WTC11 (cell line): ENCODE measurements at regions not wholly inside any gene's neighbourhood (a gene's known extent, or its start where the extent isn't known, plus 50 kb on each side); places are given as distances from the start of the nearest gene placed in this dataset.

Experiments used
- ATAC-seq: fragments of 200-7000 bp; cut with Tn5 transposase; 2 replicates; pipeline ENCODE4 v1.10.0; 2021; ENCODE audit warnings: mild to moderate bottlenecking, moderate library complexity
- CTCF ChIA-PET: fragments of 300-600 bp; sonication (Branson Sonifier 250); formaldehyde crosslinking; loops from one replicate; lab custom pipeline; 2021; ENCODE audit warnings: antibody characterized with exemption; lab: Charles Lee
- POLR2A ChIA-PET: fragments of 350-600 bp; sonication (Branson Sonifier 250); formaldehyde crosslinking; loops from one replicate; lab custom pipeline; 2021; ENCODE audit warnings: antibody characterized with exemption; lab: Charles Lee
- DNase-seq: peaks from one replicate; pipeline ENCODE4 v3.0.0; 2021; ENCODE audit warnings: low spot score
- H3K27ac Mint-ChIP-seq: 2 replicates; pipeline ENCODE4 v1.8.0; 2021; ENCODE audit warnings: mixed read lengths
- H3K27me3 Mint-ChIP-seq: 2 replicates; pipeline ENCODE4 v1.8.0; 2021; ENCODE audit warnings: low read depth, mild to moderate bottlenecking, moderate library complexity, mixed read lengths
- H3K36me3 Mint-ChIP-seq: 2 replicates; pipeline ENCODE4 v1.8.0; 2021; ENCODE audit warnings: mixed read lengths
- H3K4me1 Mint-ChIP-seq: 2 replicates; pipeline ENCODE4 v1.8.0; 2022; ENCODE audit warnings: mixed read lengths
- H3K4me3 Mint-ChIP-seq: 2 replicates; pipeline ENCODE4 v1.8.0; 2021; ENCODE audit warnings: mild to moderate bottlenecking, moderate library complexity, mixed read lengths
- H3K9me3 Mint-ChIP-seq: 2 replicates; pipeline ENCODE4 v1.8.0; 2021; ENCODE audit warnings: mixed read lengths
- CREM ChIP-seq: sonication (generic); formaldehyde crosslinking; IDR thresholded peaks from 2 replicates; pipeline ENCODE4 v1.8.1; 2022; ENCODE audit warnings: mild to moderate bottlenecking, missing genetic modification reagents, moderate library complexity
- FOXJ3 ChIP-seq: sonication (generic); formaldehyde crosslinking; IDR thresholded peaks from 2 replicates; pipeline ENCODE4 v1.9.0; 2021; ENCODE audit warnings: missing genetic modification reagents, mild to moderate bottlenecking, borderline replicate concordance
- MYBL2 ChIP-seq: sonication (generic); formaldehyde crosslinking; IDR thresholded peaks from 2 replicates; pipeline ENCODE4 v1.8.1; 2023; ENCODE audit warnings: mild to moderate bottlenecking, moderate library complexity, missing genetic modification reagents
- OVOL2 ChIP-seq: fragments of 250-450 bp; sonication (Bioruptor Pico); IDR thresholded peaks from 2 replicates; pipeline ENCODE4 v1.9.0; 2021; ENCODE audit warnings: mild to moderate bottlenecking, borderline replicate concordance
- RELA ChIP-seq: sonication (generic); formaldehyde crosslinking; IDR thresholded peaks from 2 replicates; pipeline ENCODE4 v1.8.1; 2022; ENCODE audit warnings: missing genetic modification reagents, mild to moderate bottlenecking, borderline replicate concordance
- TP53 ChIP-seq: sonication (generic); formaldehyde crosslinking; IDR thresholded peaks from 2 replicates; pipeline ENCODE4 v1.8.1; 2023; ENCODE audit warnings: mild to moderate bottlenecking, missing genetic modification reagents
- ZBTB21 ChIP-seq: sonication (generic); formaldehyde crosslinking; IDR thresholded peaks from 2 replicates; pipeline ENCODE4 v1.8.1; 2023; ENCODE audit warnings: mild to moderate bottlenecking, missing genetic modification reagents, borderline replicate concordance
- ZNF121 ChIP-seq: sonication (generic); formaldehyde crosslinking; IDR thresholded peaks from 2 replicates; pipeline ENCODE4 v1.8.0; 2023; ENCODE audit warnings: missing genetic modification reagents
- ZNF138 ChIP-seq: sonication (generic); formaldehyde crosslinking; conservative IDR thresholded peaks from 2 replicates; pipeline ENCODE4 v1.8.1; 2022; ENCODE audit warnings: mild to moderate bottlenecking, moderate library complexity, missing genetic modification reagents
- ZNF416 ChIP-seq: fragments of 250-450 bp; sonication (Bioruptor Pico); IDR thresholded peaks from 2 replicates; pipeline ENCODE4 v1.9.0; 2021; ENCODE audit warnings: mild to moderate bottlenecking, inconsistent platforms
- TF ChIP-seq, protein P1 (sequence below): sonication (generic); formaldehyde crosslinking; IDR thresholded peaks from 2 replicates; pipeline ENCODE4 v1.8.1; 2023; ENCODE audit warnings: mild to moderate bottlenecking, missing genetic modification reagents, moderate library complexity
- TF ChIP-seq, protein P2 (sequence below): sonication (generic); formaldehyde crosslinking; IDR thresholded peaks from 2 replicates; pipeline ENCODE4 v1.8.0; 2022; ENCODE audit warnings: mild to moderate bottlenecking, missing genetic modification reagents
- TF ChIP-seq, protein P3 (sequence below): sonication (generic); formaldehyde crosslinking; IDR thresholded peaks from 2 replicates; pipeline ENCODE4 v1.8.0; 2022; ENCODE audit warnings: missing genetic modification reagents
- TF ChIP-seq, protein P4 (sequence below): sonication (generic); formaldehyde crosslinking; IDR thresholded peaks from 2 replicates; pipeline ENCODE4 v1.8.1; 2023; ENCODE audit warnings: mild to moderate bottlenecking, missing genetic modification reagents, borderline replicate concordance
- TF ChIP-seq, protein P5 (sequence below): sonication (generic); formaldehyde crosslinking; IDR thresholded peaks from 2 replicates; pipeline ENCODE4 v1.8.1; 2023; ENCODE audit warnings: mild to moderate bottlenecking, moderate library complexity, missing genetic modification reagents
- TF ChIP-seq, protein P6 (sequence below): fragments of 250-450 bp; sonication (Bioruptor Pico); IDR thresholded peaks from 2 replicates; pipeline ENCODE4 v1.8.0; 2021; ENCODE audit warnings: mild to moderate bottlenecking
- TF ChIP-seq, protein P7 (sequence below): sonication (generic); formaldehyde crosslinking; IDR thresholded peaks from 2 replicates; pipeline ENCODE4 v1.8.1; 2023; ENCODE audit warnings: mild to moderate bottlenecking, missing genetic modification reagents
- TF ChIP-seq, protein P8 (sequence below): sonication (generic); formaldehyde crosslinking; IDR thresholded peaks from 2 replicates; pipeline ENCODE4 v1.8.0; 2022; ENCODE audit warnings: mild to moderate bottlenecking, missing genetic modification reagents

DNA sequence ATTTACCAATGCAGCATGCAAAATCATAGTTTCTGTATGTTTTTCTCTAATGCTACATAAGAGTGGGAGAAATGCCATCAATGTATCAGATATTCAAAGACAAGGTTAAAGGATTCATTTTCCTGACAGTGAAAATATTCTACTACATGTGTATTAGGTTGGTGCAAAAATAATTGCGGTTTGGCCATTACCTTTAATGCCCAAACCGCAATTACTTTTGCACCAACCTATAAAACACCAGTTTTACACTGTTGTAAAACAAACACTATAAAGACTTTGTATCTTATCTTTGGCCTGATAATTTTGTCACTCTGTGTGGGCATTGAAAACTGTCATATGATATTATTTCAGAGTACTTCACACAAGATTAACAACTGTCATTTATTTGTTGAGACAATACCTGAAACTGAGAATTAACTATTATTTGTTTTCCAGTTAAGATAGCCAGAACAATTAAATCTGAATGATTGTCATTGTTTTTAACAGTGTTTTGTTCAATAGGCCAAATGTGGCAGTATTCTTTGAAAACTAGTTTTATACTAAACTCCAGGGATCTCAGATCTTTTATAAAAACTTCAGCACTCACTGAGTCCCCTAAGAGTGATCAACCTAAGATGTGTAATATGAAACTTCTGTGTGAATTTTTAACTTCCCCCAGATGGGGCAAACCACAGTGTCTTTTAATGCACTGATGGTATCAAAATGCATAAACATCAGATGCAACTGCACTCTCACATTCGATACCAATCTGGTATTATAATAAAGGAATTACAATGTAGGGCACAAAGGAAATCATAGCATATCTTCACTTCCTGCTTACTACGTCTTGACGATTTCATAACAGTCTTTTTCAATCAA lies 53.8 kb upstream of the FBN2 start:
- ChIA-PET CTCF (no interaction called here), POLR2A (no interaction called here)
- DNase-seq (no peak), ATAC-seq (no peak)
- Mint-ChIP-seq H3K36me3 (no peaks in the 10 kb centered on the region), H3K27ac (no peak overlapping the region), H3K9me3 (no peaks in the 10 kb centered on the region), H3K27me3 (no peaks in the 10 kb centered on the region), H3K4me3 (no peak overlapping the region), H3K4me1 (peaks cover 7% of the 10 kb centered on the region)
- no peak for TF ChIP-seq ZBTB21 (CRISPR knock-in tag)

DNA sequence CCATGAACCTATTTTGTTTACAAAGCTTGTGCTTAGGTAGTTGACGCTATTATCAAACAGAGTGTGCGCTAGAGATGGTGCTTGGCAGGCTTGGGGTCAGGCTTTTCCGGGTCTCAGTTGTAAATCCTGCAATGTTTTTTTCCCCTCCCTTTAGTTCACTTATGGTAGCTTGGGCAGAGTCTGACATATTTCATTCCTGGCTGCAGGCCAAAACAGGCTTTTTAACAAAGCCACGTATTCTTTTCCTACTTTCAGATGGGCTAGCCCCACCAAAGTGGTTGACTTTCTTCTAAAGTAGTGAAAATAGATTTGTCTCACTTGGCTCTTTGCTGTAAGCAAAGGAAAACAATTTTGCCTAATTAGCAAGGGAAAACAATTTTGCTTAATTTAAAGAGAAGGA lies 58.0 kb upstream of the FBN2 start:
- CTCF ChIA-PET: no interaction called here
- Mint-ChIP-seq H3K9me3 (no peaks in the 10 kb centered on the region), H3K27me3 (no peaks in the 10 kb centered on the region), H3K36me3 (no peaks in the 10 kb centered on the region), H3K27ac (no peak overlapping the region), H3K4me3 (no peak overlapping the region), H3K4me1 (peaks cover 15% of the 10 kb centered on the region)
- DNase-seq (no peak), ATAC-seq (no peak)
- POLR2A ChIA-PET: no interaction called here
- TF ChIP-seq, protein P1, sequence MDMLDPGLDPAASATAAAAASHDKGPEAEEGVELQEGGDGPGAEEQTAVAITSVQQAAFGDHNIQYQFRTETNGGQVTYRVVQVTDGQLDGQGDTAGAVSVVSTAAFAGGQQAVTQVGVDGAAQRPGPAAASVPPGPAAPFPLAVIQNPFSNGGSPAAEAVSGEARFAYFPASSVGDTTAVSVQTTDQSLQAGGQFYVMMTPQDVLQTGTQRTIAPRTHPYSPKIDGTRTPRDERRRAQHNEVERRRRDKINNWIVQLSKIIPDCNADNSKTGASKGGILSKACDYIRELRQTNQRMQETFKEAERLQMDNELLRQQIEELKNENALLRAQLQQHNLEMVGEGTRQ (CRISPR knock-in tag): no peak
- TF ChIP-seq CREM (no peak), FOXJ3 (CRISPR knock-in tag) (no peak), ZNF121 (CRISPR knock-in tag) (no peak), ZNF138 (CRISPR knock-in tag) (no peak), ZNF416 (CRISPR knock-in tag) (no peak), RELA (CRISPR knock-in tag) (no peak), OVOL2 (CRISPR knock-in tag) (no peak), MYBL2 (no peak), TP53 (CRISPR knock-in tag) (no peak)
- TF ChIP-seq, protein P2, sequence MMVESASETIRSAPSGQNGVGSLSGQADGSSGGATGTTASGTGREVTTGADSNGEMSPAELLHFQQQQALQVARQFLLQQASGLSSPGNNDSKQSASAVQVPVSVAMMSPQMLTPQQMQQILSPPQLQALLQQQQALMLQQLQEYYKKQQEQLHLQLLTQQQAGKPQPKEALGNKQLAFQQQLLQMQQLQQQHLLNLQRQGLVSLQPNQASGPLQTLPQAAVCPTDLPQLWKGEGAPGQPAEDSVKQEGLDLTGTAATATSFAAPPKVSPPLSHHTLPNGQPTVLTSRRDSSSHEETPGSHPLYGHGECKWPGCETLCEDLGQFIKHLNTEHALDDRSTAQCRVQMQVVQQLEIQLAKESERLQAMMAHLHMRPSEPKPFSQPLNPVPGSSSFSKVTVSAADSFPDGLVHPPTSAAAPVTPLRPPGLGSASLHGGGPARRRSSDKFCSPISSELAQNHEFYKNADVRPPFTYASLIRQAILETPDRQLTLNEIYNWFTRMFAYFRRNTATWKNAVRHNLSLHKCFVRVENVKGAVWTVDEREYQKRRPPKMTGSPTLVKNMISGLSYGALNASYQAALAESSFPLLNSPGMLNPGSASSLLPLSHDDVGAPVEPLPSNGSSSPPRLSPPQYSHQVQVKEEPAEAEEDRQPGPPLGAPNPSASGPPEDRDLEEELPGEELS (CRISPR knock-in tag): no peak
- TF ChIP-seq, protein P3, sequence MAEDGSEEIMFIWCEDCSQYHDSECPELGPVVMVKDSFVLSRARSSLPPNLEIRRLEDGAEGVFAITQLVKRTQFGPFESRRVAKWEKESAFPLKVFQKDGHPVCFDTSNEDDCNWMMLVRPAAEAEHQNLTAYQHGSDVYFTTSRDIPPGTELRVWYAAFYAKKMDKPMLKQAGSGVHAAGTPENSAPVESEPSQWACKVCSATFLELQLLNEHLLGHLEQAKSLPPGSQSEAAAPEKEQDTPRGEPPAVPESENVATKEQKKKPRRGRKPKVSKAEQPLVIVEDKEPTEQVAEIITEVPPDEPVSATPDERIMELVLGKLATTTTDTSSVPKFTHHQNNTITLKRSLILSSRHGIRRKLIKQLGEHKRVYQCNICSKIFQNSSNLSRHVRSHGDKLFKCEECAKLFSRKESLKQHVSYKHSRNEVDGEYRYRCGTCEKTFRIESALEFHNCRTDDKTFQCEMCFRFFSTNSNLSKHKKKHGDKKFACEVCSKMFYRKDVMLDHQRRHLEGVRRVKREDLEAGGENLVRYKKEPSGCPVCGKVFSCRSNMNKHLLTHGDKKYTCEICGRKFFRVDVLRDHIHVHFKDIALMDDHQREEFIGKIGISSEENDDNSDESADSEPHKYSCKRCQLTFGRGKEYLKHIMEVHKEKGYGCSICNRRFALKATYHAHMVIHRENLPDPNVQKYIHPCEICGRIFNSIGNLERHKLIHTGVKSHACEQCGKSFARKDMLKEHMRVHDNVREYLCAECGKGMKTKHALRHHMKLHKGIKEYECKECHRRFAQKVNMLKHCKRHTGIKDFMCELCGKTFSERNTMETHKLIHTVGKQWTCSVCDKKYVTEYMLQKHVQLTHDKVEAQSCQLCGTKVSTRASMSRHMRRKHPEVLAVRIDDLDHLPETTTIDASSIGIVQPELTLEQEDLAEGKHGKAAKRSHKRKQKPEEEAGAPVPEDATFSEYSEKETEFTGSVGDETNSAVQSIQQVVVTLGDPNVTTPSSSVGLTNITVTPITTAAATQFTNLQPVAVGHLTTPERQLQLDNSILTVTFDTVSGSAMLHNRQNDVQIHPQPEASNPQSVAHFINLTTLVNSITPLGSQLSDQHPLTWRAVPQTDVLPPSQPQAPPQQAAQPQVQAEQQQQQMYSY (CRISPR knock-in tag): no peak
- TF ChIP-seq, protein P4, sequence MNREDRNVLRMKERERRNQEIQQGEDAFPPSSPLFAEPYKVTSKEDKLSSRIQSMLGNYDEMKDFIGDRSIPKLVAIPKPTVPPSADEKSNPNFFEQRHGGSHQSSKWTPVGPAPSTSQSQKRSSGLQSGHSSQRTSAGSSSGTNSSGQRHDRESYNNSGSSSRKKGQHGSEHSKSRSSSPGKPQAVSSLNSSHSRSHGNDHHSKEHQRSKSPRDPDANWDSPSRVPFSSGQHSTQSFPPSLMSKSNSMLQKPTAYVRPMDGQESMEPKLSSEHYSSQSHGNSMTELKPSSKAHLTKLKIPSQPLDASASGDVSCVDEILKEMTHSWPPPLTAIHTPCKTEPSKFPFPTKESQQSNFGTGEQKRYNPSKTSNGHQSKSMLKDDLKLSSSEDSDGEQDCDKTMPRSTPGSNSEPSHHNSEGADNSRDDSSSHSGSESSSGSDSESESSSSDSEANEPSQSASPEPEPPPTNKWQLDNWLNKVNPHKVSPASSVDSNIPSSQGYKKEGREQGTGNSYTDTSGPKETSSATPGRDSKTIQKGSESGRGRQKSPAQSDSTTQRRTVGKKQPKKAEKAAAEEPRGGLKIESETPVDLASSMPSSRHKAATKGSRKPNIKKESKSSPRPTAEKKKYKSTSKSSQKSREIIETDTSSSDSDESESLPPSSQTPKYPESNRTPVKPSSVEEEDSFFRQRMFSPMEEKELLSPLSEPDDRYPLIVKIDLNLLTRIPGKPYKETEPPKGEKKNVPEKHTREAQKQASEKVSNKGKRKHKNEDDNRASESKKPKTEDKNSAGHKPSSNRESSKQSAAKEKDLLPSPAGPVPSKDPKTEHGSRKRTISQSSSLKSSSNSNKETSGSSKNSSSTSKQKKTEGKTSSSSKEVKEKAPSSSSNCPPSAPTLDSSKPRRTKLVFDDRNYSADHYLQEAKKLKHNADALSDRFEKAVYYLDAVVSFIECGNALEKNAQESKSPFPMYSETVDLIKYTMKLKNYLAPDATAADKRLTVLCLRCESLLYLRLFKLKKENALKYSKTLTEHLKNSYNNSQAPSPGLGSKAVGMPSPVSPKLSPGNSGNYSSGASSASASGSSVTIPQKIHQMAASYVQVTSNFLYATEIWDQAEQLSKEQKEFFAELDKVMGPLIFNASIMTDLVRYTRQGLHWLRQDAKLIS (CRISPR knock-in tag): no peak
- TF ChIP-seq, protein P5, sequence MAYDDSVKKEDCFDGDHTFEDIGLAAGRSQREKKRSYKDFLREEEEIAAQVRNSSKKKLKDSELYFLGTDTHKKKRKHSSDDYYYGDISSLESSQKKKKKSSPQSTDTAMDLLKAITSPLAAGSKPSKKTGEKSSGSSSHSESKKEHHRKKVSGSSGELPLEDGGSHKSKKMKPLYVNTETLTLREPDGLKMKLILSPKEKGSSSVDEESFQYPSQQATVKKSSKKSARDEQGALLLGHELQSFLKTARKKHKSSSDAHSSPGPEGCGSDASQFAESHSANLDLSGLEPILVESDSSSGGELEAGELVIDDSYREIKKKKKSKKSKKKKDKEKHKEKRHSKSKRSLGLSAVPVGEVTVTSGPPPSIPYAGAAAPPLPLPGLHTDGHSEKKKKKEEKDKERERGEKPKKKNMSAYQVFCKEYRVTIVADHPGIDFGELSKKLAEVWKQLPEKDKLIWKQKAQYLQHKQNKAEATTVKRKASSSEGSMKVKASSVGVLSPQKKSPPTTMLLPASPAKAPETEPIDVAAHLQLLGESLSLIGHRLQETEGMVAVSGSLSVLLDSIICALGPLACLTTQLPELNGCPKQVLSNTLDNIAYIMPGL: no peak
- TF ChIP-seq, protein P6, sequence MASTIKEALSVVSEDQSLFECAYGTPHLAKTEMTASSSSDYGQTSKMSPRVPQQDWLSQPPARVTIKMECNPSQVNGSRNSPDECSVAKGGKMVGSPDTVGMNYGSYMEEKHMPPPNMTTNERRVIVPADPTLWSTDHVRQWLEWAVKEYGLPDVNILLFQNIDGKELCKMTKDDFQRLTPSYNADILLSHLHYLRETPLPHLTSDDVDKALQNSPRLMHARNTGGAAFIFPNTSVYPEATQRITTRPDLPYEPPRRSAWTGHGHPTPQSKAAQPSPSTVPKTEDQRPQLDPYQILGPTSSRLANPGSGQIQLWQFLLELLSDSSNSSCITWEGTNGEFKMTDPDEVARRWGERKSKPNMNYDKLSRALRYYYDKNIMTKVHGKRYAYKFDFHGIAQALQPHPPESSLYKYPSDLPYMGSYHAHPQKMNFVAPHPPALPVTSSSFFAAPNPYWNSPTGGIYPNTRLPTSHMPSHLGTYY (CRISPR knock-in tag): no peak
- TF ChIP-seq, protein P7, sequence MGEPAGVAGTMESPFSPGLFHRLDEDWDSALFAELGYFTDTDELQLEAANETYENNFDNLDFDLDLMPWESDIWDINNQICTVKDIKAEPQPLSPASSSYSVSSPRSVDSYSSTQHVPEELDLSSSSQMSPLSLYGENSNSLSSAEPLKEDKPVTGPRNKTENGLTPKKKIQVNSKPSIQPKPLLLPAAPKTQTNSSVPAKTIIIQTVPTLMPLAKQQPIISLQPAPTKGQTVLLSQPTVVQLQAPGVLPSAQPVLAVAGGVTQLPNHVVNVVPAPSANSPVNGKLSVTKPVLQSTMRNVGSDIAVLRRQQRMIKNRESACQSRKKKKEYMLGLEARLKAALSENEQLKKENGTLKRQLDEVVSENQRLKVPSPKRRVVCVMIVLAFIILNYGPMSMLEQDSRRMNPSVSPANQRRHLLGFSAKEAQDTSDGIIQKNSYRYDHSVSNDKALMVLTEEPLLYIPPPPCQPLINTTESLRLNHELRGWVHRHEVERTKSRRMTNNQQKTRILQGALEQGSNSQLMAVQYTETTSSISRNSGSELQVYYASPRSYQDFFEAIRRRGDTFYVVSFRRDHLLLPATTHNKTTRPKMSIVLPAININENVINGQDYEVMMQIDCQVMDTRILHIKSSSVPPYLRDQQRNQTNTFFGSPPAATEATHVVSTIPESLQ (CRISPR knock-in tag): no peak
- TF ChIP-seq, protein P8, sequence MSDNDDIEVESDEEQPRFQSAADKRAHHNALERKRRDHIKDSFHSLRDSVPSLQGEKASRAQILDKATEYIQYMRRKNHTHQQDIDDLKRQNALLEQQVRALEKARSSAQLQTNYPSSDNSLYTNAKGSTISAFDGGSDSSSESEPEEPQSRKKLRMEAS (CRISPR knock-in tag): no peak
